ENCODE measurements at regions not wholly inside any gene's neighbourhood (a gene's known extent, or its start where the extent isn't known, plus 50 kb on each side); places are given as distances from the start of the nearest gene placed in this dataset.

DNA sequence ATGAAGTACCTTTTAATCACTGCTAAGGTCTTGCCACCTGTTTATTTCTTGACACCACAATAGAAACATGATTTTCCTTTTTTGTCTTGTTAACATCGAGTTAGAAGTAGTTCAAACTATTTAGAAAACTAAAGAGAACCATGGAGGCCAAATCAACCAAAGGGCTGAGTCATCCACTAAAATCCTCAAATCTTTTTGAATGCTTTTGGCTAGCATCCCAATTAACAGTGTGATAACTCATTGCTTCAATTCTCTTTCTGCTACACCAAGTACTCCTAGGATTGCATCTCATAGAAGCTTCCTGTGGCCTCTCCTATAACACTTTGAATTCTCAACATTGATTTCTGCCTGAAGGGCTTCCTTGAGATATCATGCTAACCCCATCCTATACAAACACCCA lies 159.9 kb upstream of the MMADHC start:
- TF ChIP-seq, protein P1, sequence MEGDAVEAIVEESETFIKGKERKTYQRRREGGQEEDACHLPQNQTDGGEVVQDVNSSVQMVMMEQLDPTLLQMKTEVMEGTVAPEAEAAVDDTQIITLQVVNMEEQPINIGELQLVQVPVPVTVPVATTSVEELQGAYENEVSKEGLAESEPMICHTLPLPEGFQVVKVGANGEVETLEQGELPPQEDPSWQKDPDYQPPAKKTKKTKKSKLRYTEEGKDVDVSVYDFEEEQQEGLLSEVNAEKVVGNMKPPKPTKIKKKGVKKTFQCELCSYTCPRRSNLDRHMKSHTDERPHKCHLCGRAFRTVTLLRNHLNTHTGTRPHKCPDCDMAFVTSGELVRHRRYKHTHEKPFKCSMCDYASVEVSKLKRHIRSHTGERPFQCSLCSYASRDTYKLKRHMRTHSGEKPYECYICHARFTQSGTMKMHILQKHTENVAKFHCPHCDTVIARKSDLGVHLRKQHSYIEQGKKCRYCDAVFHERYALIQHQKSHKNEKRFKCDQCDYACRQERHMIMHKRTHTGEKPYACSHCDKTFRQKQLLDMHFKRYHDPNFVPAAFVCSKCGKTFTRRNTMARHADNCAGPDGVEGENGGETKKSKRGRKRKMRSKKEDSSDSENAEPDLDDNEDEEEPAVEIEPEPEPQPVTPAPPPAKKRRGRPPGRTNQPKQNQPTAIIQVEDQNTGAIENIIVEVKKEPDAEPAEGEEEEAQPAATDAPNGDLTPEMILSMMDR (IDR thresholded peaks at IDR 0.05), result no peak
- TF ChIP-seq POLR2A (IDR thresholded peaks at IDR 0.05) (no peak), EP300 (IDR thresholded peaks at IDR 0.05; ENCODE audit: low read depth) (no peak)
